ENCODE measurements at regions not wholly inside any gene's neighbourhood (a gene's known extent, or its start where the extent isn't known, plus 50 kb on each side); places are given as distances from the start of the nearest gene placed in this dataset.

- TF ChIP-seq TAF1 (IDR thresholded peaks at IDR 0.05; ENCODE audit: borderline replicate concordance, low read depth, low read length) (no peak), POLR2AphosphoS5 (IDR thresholded peaks at IDR 0.05; ENCODE audit: low read depth, low read length) (no peak)
Observed at GRCh38 chr11:45057938-45058646, 88.3 kb upstream of the PRDM11 start.

All from GM12892 (cell line).